Left hindlimb (tissue), 1 donor: ENCODE measurements at regions not wholly inside any gene's neighbourhood (a gene's known extent, or its start where the extent isn't known, plus 50 kb on each side); places are given as distances from the start of the nearest gene placed in this dataset.
"Not testable (repeated sequence)": the region's sequence is repeated elsewhere in the genome, so short reads cannot be mapped to it uniquely, and the experiment has no call there.

Experiments used
- DNase-seq: peaks from one replicate; pipeline ENCODE4 v3.0.0-alpha.2; 2018

GRCh38 chr7:4319280-4319679, 362.8 kb upstream of the FOXK1 start:
- no peak for DNase-seq

GRCh38 chr7:4325732-4326131, 356.4 kb upstream of the FOXK1 start:
- no peak for DNase-seq

- no peak for DNase-seq
These were observed 350.4 kb upstream of the FOXK1 start for GRCh38 chr7:4331711-4332110.

GRCh38 chr7:4338556-4338955, 343.5 kb upstream of the FOXK1 start:
- DNase-seq, result no peak

GRCh38 chr7:4343272-4344247, 338.5 kb upstream of the FOXK1 start:
- DNase-seq, result no peak

- DNase-seq, result no peak
These were observed 337.1 kb upstream of the FOXK1 start for GRCh38 chr7:4345004-4345403.

- no peak for DNase-seq
These were observed 330.0 kb upstream of the FOXK1 start for GRCh38 chr7:4352069-4352468.

GRCh38 chr7:4361774-4362173, 320.3 kb upstream of the FOXK1 start:
- no peak for DNase-seq

- DNase-seq, result no peak
These were observed 298.5 kb upstream of the FOXK1 start for GRCh38 chr7:4383584-4383983.

GRCh38 chr7:4386190-4386589, 295.9 kb upstream of the FOXK1 start:
- DNase-seq, result no peak

- DNase-seq, result not testable (repeated sequence)
These were observed 291.0 kb upstream of the FOXK1 start for GRCh38 chr7:4391103-4391502.

GRCh38 chr7:4394736-4395135, 287.4 kb upstream of the FOXK1 start:
- no peak for DNase-seq

GRCh38 chr7:4399121-4399520, 283.0 kb upstream of the FOXK1 start:
- DNase-seq, result no peak

GRCh38 chr7:4399596-4399995, 282.5 kb upstream of the FOXK1 start:
- DNase-seq, result no peak

- no peak for DNase-seq
These were observed 275.6 kb upstream of the FOXK1 start for GRCh38 chr7:4406288-4407058.

- no peak for DNase-seq
These were observed 272.1 kb upstream of the FOXK1 start for GRCh38 chr7:4409946-4410345.

- DNase-seq, result no peak
These were observed 265.6 kb upstream of the FOXK1 start for GRCh38 chr7:4416396-4417056.

- no peak for DNase-seq
These were observed 253.6 kb upstream of the FOXK1 start for GRCh38 chr7:4428526-4428925.

GRCh38 chr7:4430227-4430626, 251.9 kb upstream of the FOXK1 start:
- DNase-seq, result no peak

- no peak for DNase-seq
These were observed 247.8 kb upstream of the FOXK1 start for GRCh38 chr7:4434306-4434705.

GRCh38 chr7:4436361-4436895, 245.7 kb upstream of the FOXK1 start:
- DNase-seq, result no peak

- no peak for DNase-seq
These were observed 245.2 kb upstream of the FOXK1 start for GRCh38 chr7:4436936-4437335.

GRCh38 chr7:4437916-4438315, 244.2 kb upstream of the FOXK1 start:
- no peak for DNase-seq
